GM23338 (cell line): ENCODE measurements at regions not wholly inside any gene's neighbourhood (a gene's known extent, or its start where the extent isn't known, plus 50 kb on each side); places are given as distances from the start of the nearest gene placed in this dataset.

Source experiments
- CTCF ChIP-seq, 2 experiments: fragments of 200-600 bp in 1 of 2; sonication (generic) in 1 of 2; conservative IDR thresholded peaks; 2 replicates each; pipeline versions ENCODE4 v1.5.1 to v1.6.1; 2016 to 2017; ENCODE audit warnings: antibody characterized with exemption in 2 of 2, low read depth in 2 of 2, mild to moderate bottlenecking in 2 of 2, moderate library complexity in 1 of 2
- EZH2 ChIP-seq: fragments of 200-600 bp; sonication (generic); IDR thresholded peaks from one replicate; pipeline ENCODE4 v1.8.0; 2017; ENCODE audit warnings: antibody characterized with exemption, mild to moderate bottlenecking, low read depth; ENCODE audit not compliant: unreplicated experiment

DNA sequence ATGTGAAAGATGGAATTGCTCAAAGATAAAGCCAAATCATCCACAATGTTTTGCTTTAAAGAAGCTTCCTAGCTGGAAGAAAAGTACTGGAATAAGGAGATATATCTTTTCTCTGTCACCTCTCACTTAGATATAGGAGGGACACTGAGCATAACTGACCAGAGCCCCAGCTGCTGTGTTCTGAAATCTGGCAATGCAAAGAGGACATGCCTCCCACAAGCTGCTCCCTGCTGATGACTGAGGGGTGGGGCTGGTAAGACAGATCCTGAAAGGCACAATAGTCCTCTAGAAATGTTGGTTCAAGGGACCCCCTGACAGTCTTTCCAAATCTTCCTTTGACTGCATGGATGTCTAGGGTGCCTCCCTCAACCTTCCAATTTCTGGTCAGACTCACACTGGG, 67.0 kb downstream of the SC5D start:
- TF ChIP-seq CTCF (conservative IDR thresholded peaks at IDR 0.05; ENCODE audit: low read depth in 2 of 2) (no peak), EZH2 (no peak)
